ENCODE measurements at regions not wholly inside any gene's neighbourhood (a gene's known extent, or its start where the extent isn't known, plus 50 kb on each side); places are given as distances from the start of the nearest gene placed in this dataset.
"Not testable (repeated sequence)": the region's sequence is repeated elsewhere in the genome, so short reads cannot be mapped to it uniquely, and the experiment has no call there.

DNA sequence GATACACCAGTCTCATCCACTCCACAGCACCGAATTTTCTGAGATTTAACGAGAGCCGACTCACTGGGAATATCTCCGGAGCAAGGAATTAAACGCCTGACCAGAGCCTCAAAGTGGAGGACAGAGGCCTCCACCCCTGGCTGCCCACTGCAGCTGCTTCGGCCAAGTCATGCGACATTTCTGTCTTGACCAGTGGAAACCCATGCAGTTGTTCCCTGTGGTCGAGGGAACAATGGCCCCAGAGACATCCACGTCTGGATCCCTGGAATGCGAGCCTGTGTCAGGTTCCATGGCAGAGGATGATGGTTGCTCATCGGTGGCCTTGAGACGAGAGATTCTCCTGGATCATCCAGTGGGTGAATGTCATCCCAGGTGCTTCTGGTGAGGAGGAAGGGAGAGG is 65.7 kb upstream of the INSIG1 start:
- Mint-ChIP-seq H3K4me3 (no peak overlapping the region), H3K9me3 (no peaks in the 10 kb centered on the region), H3K27ac (no peak overlapping the region), H3K27me3 (ENCODE audit: low read depth) (peaks cover 4% of the 10 kb centered on the region), H3K4me1 (ENCODE audit: low read depth) (no peaks in the 10 kb centered on the region), H3K36me3 (ENCODE audit: low read depth) (no peaks in the 10 kb centered on the region)

DNA sequence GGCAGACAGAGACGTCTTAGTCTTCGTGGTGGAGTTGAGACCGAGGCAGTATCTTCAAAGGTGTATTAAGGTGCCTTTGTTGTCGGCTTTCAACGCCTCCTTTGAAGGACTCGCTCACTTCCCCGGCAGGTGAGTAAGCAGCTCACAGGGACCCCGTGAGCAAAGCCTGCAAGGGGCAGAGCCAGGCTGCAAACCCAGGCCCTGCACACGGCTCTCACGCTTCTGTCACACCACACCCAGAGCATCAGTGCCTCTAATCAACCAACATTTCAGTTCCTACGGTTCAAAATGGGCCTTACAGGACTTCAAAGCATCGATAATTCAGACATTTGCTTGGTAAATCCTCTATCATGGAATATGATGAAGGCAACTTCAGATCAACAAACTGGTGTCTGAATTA is 64.8 kb upstream of the INSIG1 start:
- Mint-ChIP-seq H3K27ac (no peak overlapping the region), H3K4me1 (ENCODE audit: low read depth) (no peaks in the 10 kb centered on the region), H3K27me3 (ENCODE audit: low read depth) (peaks cover 4% of the 10 kb centered on the region), H3K36me3 (ENCODE audit: low read depth) (no peaks in the 10 kb centered on the region), H3K4me3 (no peak overlapping the region), H3K9me3 (no peaks in the 10 kb centered on the region)

GRCh38 chr7:155233311-155234157 is 64.1 kb upstream of the INSIG1 start:
- H3K27me3 Mint-ChIP-seq (ENCODE audit: low read depth) = peaks cover 7% of the 10 kb centered on the region
- H3K36me3 Mint-ChIP-seq (ENCODE audit: low read depth) = no peaks in the 10 kb centered on the region
- no peaks in the 10 kb centered on the region for H3K9me3 Mint-ChIP-seq
- H3K4me1 Mint-ChIP-seq (ENCODE audit: low read depth) = no peaks in the 10 kb centered on the region
- H3K4me3 Mint-ChIP-seq = no peak overlapping the region
- H3K27ac Mint-ChIP-seq = no peak overlapping the region

DNA sequence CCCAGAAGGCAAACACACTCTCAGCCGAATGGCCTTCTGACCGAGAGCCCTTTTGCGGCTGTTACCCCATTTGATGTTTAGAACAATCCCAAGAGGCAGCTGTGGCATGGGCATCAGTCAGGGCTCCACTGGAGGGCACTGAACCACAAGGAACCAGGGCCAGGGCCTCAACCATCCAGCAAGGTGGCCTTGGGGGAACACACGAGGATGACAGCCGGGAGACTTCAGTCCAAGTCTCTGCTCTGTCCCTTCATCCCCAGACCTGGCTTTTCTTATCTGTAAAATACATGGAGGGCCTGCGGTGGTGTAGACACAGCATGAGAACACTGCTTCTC is 63.6 kb upstream of the INSIG1 start:
- Mint-ChIP-seq H3K4me3 (no peak overlapping the region), H3K36me3 (ENCODE audit: low read depth) (no peaks in the 10 kb centered on the region), H3K4me1 (ENCODE audit: low read depth) (no peaks in the 10 kb centered on the region), H3K27me3 (ENCODE audit: low read depth) (peaks cover 11% of the 10 kb centered on the region), H3K9me3 (no peaks in the 10 kb centered on the region), H3K27ac (no peak overlapping the region)

DNA sequence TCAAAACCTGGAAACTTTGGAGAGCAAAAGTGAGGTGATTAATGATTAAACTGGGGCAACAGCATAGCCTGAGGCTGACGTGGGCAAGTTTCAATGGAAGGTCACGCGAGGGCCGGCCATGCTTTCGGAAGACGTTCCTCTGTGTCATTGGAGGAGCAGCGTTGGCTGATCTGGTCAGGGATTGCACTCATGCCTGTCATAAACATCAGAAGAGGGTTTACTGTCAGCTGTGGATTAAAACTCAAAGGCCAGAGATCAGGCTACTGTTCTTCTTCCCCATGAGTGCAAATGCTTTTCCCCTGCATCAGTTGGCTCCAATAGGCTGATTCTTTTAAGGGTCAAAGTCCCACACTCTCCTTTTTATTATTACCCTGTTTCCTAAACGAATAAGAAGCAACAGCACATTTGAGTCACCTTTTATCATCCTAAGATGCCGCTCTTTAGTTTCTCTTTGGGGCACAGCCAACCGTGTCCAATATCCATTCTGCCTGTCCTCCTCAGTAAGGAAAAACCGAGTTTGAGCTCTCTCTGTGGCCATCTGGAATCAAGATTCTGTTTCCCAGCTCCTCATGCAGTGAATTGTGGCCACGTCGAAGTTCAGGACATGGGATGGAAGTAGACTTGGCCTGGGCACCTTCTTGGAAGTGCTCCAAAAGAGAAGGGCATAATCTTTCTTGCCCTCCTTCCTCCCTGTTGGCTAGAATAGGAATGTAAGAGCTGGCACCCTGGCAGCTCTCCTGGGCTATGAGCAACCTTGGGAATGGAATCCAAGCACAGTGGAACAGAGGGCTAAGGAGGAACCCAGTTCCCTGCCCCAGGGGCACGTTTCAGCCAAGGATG is 62.5 kb upstream of the INSIG1 start:
- peaks cover 21% of the 10 kb centered on the region for H3K27me3 Mint-ChIP-seq (ENCODE audit: low read depth)
- no peak overlapping the region for H3K27ac Mint-ChIP-seq
- peaks cover 3% of the 10 kb centered on the region for H3K4me1 Mint-ChIP-seq (ENCODE audit: low read depth)
- H3K36me3 Mint-ChIP-seq (ENCODE audit: low read depth) = no peaks in the 10 kb centered on the region
- H3K9me3 Mint-ChIP-seq = no peaks in the 10 kb centered on the region
- H3K4me3 Mint-ChIP-seq = no peak overlapping the region

DNA sequence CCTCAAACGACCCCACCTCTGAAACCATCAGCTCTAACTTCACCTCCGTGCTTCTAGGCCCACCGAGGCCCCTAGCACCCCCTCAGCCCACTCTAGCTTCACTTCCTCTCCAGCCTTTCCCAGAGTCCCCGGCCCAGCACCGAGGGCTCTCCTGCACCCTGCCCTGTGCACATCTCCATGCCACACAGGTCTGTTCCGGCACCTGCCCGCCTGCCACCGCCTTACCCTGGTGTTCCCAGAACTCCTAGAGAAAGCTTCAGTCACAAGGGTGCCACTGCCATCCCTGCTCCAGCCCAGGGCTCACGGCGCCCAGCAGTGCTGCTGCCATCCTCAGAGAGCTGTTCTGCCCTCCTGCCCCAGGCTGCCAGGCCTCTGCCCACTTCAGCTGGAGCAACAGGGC is 61.3 kb upstream of the INSIG1 start:
- no peak overlapping the region for H3K27ac Mint-ChIP-seq
- no peaks in the 10 kb centered on the region for H3K36me3 Mint-ChIP-seq (ENCODE audit: low read depth)
- H3K4me1 Mint-ChIP-seq (ENCODE audit: low read depth) = peaks cover 3% of the 10 kb centered on the region
- H3K4me3 Mint-ChIP-seq = no peak overlapping the region
- no peaks in the 10 kb centered on the region for H3K9me3 Mint-ChIP-seq
- peaks cover 27% of the 10 kb centered on the region for H3K27me3 Mint-ChIP-seq (ENCODE audit: low read depth)

- no peak overlapping the region for H3K27ac Mint-ChIP-seq
- peaks cover 33% of the 10 kb centered on the region for H3K27me3 Mint-ChIP-seq (ENCODE audit: low read depth)
- H3K36me3 Mint-ChIP-seq (ENCODE audit: low read depth) = no peaks in the 10 kb centered on the region
- no peak overlapping the region for H3K4me3 Mint-ChIP-seq
- no peaks in the 10 kb centered on the region for H3K9me3 Mint-ChIP-seq
- peaks cover 3% of the 10 kb centered on the region for H3K4me1 Mint-ChIP-seq (ENCODE audit: low read depth)
These were observed 60.4 kb upstream of the INSIG1 start for GRCh38 chr7:155237297-155237696.

DNA sequence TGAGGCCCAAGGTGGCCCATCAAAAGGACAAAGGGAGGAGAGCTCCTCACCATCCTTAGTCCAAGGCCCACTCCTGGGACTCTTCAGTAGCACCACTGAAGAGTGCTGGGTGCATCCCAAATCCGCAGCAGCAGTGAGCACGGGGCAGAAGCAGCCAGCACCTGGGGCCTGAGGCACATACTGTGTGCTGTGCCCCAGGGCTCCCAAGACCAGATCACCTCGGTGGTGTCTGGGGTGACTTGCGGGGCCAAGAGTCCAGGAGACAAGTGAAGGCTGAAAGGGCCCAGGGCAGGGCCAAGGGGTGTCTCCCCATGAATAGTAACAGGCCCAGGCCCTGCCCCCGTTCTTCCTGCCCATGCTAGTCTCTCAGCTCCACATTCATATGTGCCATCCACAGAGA is 59.9 kb upstream of the INSIG1 start:
- no peak overlapping the region for H3K27ac Mint-ChIP-seq
- H3K4me3 Mint-ChIP-seq = no peak overlapping the region
- H3K9me3 Mint-ChIP-seq = no peaks in the 10 kb centered on the region
- H3K36me3 Mint-ChIP-seq (ENCODE audit: low read depth) = no peaks in the 10 kb centered on the region
- peaks cover 3% of the 10 kb centered on the region for H3K4me1 Mint-ChIP-seq (ENCODE audit: low read depth)
- peaks cover 36% of the 10 kb centered on the region for H3K27me3 Mint-ChIP-seq (ENCODE audit: low read depth)

GRCh38 chr7:155239431-155240087 is 58.1 kb upstream of the INSIG1 start:
- H3K36me3 Mint-ChIP-seq (ENCODE audit: low read depth) = not testable (repeated sequence)

GRCh38 chr7:155244675-155245074 is 53.0 kb upstream of the INSIG1 start:
- Mint-ChIP-seq H3K4me3 (no peak overlapping the region), H3K36me3 (ENCODE audit: low read depth) (no peaks in the 10 kb centered on the region), H3K9me3 (peaks cover 4% of the 10 kb centered on the region), H3K27ac (no peak overlapping the region), H3K27me3 (ENCODE audit: low read depth) (peaks cover 25% of the 10 kb centered on the region), H3K4me1 (ENCODE audit: low read depth) (peaks cover 1% of the 10 kb centered on the region)

More at GRCh38 chr7:155239431-155240087, 58.1 kb upstream of the INSIG1 start:
- H3K27me3 Mint-ChIP-seq (ENCODE audit: low read depth) = peaks cover 41% of the 10 kb centered on the region
- not testable (repeated sequence) for H3K27ac Mint-ChIP-seq; H3K4me3 Mint-ChIP-seq; H3K9me3 Mint-ChIP-seq; H3K4me1 Mint-ChIP-seq (ENCODE audit: low read depth)

DNA sequence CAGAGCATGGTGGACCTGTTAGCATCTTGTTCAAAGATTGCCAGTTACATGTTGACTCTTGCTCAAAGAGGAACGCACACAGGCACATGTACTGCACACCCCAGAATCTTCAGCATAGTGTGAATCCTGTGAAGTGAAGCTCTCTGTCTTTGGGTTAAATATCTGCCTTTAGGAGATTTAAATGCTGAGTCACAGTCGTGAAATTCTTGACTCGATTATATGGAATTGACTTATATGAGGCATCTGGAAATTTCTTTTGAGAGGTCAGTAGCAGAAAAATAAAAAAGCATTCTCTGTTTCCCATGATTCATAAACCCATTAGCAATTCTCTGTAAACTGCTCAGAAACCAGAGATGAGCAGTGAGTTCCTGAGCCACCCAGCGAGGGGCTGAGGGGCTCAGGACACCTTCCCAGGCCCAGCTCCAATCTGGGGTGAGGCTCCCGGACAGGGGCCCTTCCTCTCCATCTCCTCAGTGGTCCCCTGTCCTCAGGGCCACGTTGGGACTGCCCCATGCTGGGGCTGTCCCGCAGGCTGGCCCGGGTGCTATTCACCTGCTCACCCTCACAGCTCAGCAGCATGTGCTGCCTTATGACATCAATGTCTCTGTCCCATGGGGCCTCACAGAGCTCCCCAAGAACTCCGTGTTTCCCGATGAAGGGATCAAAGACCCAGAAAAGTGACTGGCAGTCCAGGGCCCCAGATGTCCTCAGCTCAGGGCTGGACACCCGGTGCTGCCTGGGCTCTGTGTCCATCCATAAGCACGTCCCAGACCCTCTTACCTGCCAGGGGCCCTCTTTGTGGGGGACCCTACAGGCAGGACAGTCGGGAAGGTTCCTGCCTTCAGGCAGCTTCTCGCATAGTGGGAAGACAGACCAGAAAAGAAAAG is 50.0 kb upstream of the INSIG1 start:
- Mint-ChIP-seq H3K4me1 (ENCODE audit: low read depth) (no peaks in the 10 kb centered on the region), H3K27ac (no peak overlapping the region), H3K27me3 (ENCODE audit: low read depth) (peaks cover 5% of the 10 kb centered on the region), H3K4me3 (no peak overlapping the region), H3K36me3 (ENCODE audit: low read depth) (no peaks in the 10 kb centered on the region), H3K9me3 (peaks cover 4% of the 10 kb centered on the region)

Measured in T-helper 1 cell treated with Interleukin-12 subunit alpha and Interleukin-12 subunit beta and Interleukin-4 antibody, amounts not matched to agents 30 μg/mL and 1 μg/mL, for 36 hours (primary cell).